Mammary epithelial cell (primary cell): ENCODE measurements at regions not wholly inside any gene's neighbourhood (a gene's known extent, or its start where the extent isn't known, plus 50 kb on each side); places are given as distances from the start of the nearest gene placed in this dataset.

Experiments
- CTCF ChIP-seq, 2 donors: IDR thresholded peaks in 1 of 2; conservative IDR thresholded peaks in 1 of 2; 2 replicates each; pipeline ENCODE4 v1.5.1; 2011 to 2012; ENCODE audit warnings: inconsistent platforms in 2 of 2, low read length in 2 of 2, mild to moderate bottlenecking in 2 of 2, control low read depth in 1 of 2, low read depth in 1 of 2; ENCODE audit not compliant: insufficient read depth in 1 of 2; ENCODE audit errors: extremely low read depth in 1 of 2
- EZH2 ChIP-seq: IDR thresholded peaks from 2 replicates; pipeline ENCODE4 v1.6.1; 2012; ENCODE audit warnings: low read length, inconsistent platforms, borderline replicate concordance

- TF ChIP-seq CTCF (conservative IDR thresholded peaks at IDR 0.05 in 1 of 2, IDR thresholded peaks at IDR 0.05 in 1 of 2; ENCODE audit: extremely low read depth in 1 of 2, insufficient read depth in 1 of 2, low read depth in 1 of 2, low read length in 2 of 2) (no peak), EZH2 (no peak)
Measured at GRCh38 chr7:108736221-108736891, 166.7 kb downstream of the DNAJB9 start.
